Epithelial cell of esophagus (primary cell): ENCODE measurements at regions not wholly inside any gene's neighbourhood (a gene's known extent, or its start where the extent isn't known, plus 50 kb on each side); places are given as distances from the start of the nearest gene placed in this dataset.

ENCODE experiments used
- DNase-seq: peaks from one replicate; pipeline ENCODE4 v3.0.0; 2010; ENCODE audit warnings: low read depth
- H3K4me3 ChIP-seq: 2 replicates; pipeline ENCODE4 v1.5.1; 2011; ENCODE audit warnings: mild to moderate bottlenecking, low read length, control low read depth
- CTCF ChIP-seq: IDR thresholded peaks from 2 replicates; pipeline ENCODE4 v1.5.1; 2011; ENCODE audit warnings: low read depth, mild to moderate bottlenecking, low read length, control low read depth, inconsistent platforms; ENCODE audit not compliant: insufficient read depth; ENCODE audit errors: missing control alignments

- DNase-seq, result peak; percentile 2
- no peak for TF ChIP-seq CTCF
- no peak overlapping the region for H3K4me3 ChIP-seq
Measured at GRCh38 chr1:217137210-217137881, 414.1 kb upstream of the ESRRG start.

- DNase-seq, result no peak
- TF ChIP-seq CTCF, result no peak
- no peak overlapping the region for H3K4me3 ChIP-seq
Measured at GRCh38 chr1:217136895-217137205, 413.6 kb upstream of the ESRRG start.

- no peak overlapping the region for H3K4me3 ChIP-seq
- no peak for TF ChIP-seq CTCF
- no peak for DNase-seq
Measured at GRCh38 chr1:217135987-217136894, 413.0 kb upstream of the ESRRG start.

- DNase-seq, result peak; percentile 14
- peak overlapping the region; percentile 42 for H3K4me3 ChIP-seq
- TF ChIP-seq CTCF, result no peak
Measured at GRCh38 chr1:217135569-217135915, 412.3 kb upstream of the ESRRG start.

- peak; percentile 20 for DNase-seq
- no peak for TF ChIP-seq CTCF
- H3K4me3 ChIP-seq, result peak overlapping the region; percentile 35
Measured at GRCh38 chr1:217134857-217135568, 411.8 kb upstream of the ESRRG start.

GRCh38 chr1:217133958-217134856 lies 411.0 kb upstream of the ESRRG start:
- peak; percentile 46 for DNase-seq
- peak overlapping the region; percentile 35 for H3K4me3 ChIP-seq
- TF ChIP-seq CTCF, result no peak
